ENCODE measurements at regions not wholly inside any gene's neighbourhood (a gene's known extent, or its start where the extent isn't known, plus 50 kb on each side); places are given as distances from the start of the nearest gene placed in this dataset.

GRCh38 chr20:50393242-50393641 is 116.9 kb upstream of the PTPN1 start:
- TF ChIP-seq, protein P1, sequence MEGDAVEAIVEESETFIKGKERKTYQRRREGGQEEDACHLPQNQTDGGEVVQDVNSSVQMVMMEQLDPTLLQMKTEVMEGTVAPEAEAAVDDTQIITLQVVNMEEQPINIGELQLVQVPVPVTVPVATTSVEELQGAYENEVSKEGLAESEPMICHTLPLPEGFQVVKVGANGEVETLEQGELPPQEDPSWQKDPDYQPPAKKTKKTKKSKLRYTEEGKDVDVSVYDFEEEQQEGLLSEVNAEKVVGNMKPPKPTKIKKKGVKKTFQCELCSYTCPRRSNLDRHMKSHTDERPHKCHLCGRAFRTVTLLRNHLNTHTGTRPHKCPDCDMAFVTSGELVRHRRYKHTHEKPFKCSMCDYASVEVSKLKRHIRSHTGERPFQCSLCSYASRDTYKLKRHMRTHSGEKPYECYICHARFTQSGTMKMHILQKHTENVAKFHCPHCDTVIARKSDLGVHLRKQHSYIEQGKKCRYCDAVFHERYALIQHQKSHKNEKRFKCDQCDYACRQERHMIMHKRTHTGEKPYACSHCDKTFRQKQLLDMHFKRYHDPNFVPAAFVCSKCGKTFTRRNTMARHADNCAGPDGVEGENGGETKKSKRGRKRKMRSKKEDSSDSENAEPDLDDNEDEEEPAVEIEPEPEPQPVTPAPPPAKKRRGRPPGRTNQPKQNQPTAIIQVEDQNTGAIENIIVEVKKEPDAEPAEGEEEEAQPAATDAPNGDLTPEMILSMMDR (conservative IDR thresholded peaks at IDR 0.05) = no peak
- no peak for TF ChIP-seq EZH2 (IDR thresholded peaks at IDR 0.05; ENCODE audit: low read depth)

Measured in PC-9 (cell line).